ENCODE measurements at regions not wholly inside any gene's neighbourhood (a gene's known extent, or its start where the extent isn't known, plus 50 kb on each side); places are given as distances from the start of the nearest gene placed in this dataset.

- Histone ChIP-seq H3K36me3 (ENCODE audit: control insufficient read depth in 5 of 5, insufficient read depth in 5 of 5, low read length in 5 of 5) (no peaks in the 10 kb centered on the region), H3K27me3 (ENCODE audit: control insufficient read depth in 5 of 5, insufficient read depth in 4 of 5, low read length in 5 of 5) (no peaks in the 10 kb centered on the region), H3K9me3 (ENCODE audit: control insufficient read depth in 5 of 5, low read length in 5 of 5) (no peaks in the 10 kb centered on the region), H3K4me1 (ENCODE audit: control insufficient read depth in 5 of 5, insufficient read depth in 5 of 5, low read length in 5 of 5) (peaks cover 0 to 9% (median 0%) of the 10 kb centered on the region in 5 donors), H3K4me3 (ENCODE audit: low read depth in 1 of 5, low read length in 5 of 5) (no peak overlapping the region), H3K27ac (ENCODE audit: low read depth, low read length) (no peak overlapping the region), H3K9ac (ENCODE audit: low read length in 5 of 5) (no peak overlapping the region)
Measured at GRCh38 chr2:23008440-23008839, 376.5 kb upstream of the KLHL29 start.

- Histone ChIP-seq H3K4me3 (ENCODE audit: low read depth in 1 of 5, low read length in 5 of 5) (no peak overlapping the region), H3K27ac (ENCODE audit: low read depth, low read length) (no peak overlapping the region), H3K9ac (ENCODE audit: low read length in 5 of 5) (no peak overlapping the region), H3K4me1 (ENCODE audit: control insufficient read depth in 5 of 5, insufficient read depth in 5 of 5, low read length in 5 of 5) (peaks cover 0 to 9% (median 0%) of the 10 kb centered on the region in 5 donors), H3K27me3 (ENCODE audit: control insufficient read depth in 5 of 5, insufficient read depth in 4 of 5, low read length in 5 of 5) (no peaks in the 10 kb centered on the region), H3K36me3 (ENCODE audit: control insufficient read depth in 5 of 5, insufficient read depth in 5 of 5, low read length in 5 of 5) (no peaks in the 10 kb centered on the region), H3K9me3 (ENCODE audit: control insufficient read depth in 5 of 5, low read length in 5 of 5) (no peaks in the 10 kb centered on the region)
Measured at GRCh38 chr2:23008951-23009350, 376.0 kb upstream of the KLHL29 start.

GRCh38 chr2:23009545-23010149, 375.3 kb upstream of the KLHL29 start:
- Histone ChIP-seq H3K36me3 (ENCODE audit: control insufficient read depth in 5 of 5, insufficient read depth in 5 of 5, low read length in 5 of 5) (no peaks in the 10 kb centered on the region), H3K4me3 (ENCODE audit: low read depth in 1 of 5, low read length in 5 of 5) (no peak overlapping the region), H3K27ac (ENCODE audit: low read depth, low read length) (no peak overlapping the region), H3K4me1 (ENCODE audit: control insufficient read depth in 5 of 5, insufficient read depth in 5 of 5, low read length in 5 of 5) (peaks cover 0 to 9% (median 0%) of the 10 kb centered on the region in 5 donors), H3K27me3 (ENCODE audit: control insufficient read depth in 5 of 5, insufficient read depth in 4 of 5, low read length in 5 of 5) (no peaks in the 10 kb centered on the region), H3K9me3 (ENCODE audit: control insufficient read depth in 5 of 5, low read length in 5 of 5) (no peaks in the 10 kb centered on the region), H3K9ac (ENCODE audit: low read length in 5 of 5) (no peak overlapping the region)

- no peak overlapping the region for H3K27ac ChIP-seq (ENCODE audit: low read depth, low read length)
- H3K9me3 ChIP-seq (ENCODE audit: control insufficient read depth in 5 of 5, low read length in 5 of 5): no peaks in the 10 kb centered on the region
- no peak overlapping the region for H3K9ac ChIP-seq (ENCODE audit: low read length in 5 of 5)
- H3K36me3 ChIP-seq (ENCODE audit: control insufficient read depth in 5 of 5, insufficient read depth in 5 of 5, low read length in 5 of 5): no peaks in the 10 kb centered on the region
- H3K27me3 ChIP-seq (ENCODE audit: control insufficient read depth in 5 of 5, insufficient read depth in 4 of 5, low read length in 5 of 5): no peaks in the 10 kb centered on the region
- H3K4me1 ChIP-seq (ENCODE audit: control insufficient read depth in 5 of 5, insufficient read depth in 5 of 5, low read length in 5 of 5): peaks cover 0 to 9% (median 0%) of the 10 kb centered on the region in 5 donors
- H3K4me3 ChIP-seq (ENCODE audit: low read depth in 1 of 5, low read length in 5 of 5): no peak overlapping the region
Measured at GRCh38 chr2:23012499-23012898, 372.5 kb upstream of the KLHL29 start.

GRCh38 chr2:23015651-23016200, 369.3 kb upstream of the KLHL29 start:
- H3K4me3 ChIP-seq (ENCODE audit: low read depth in 1 of 5, low read length in 5 of 5): no peak overlapping the region
- H3K27ac ChIP-seq (ENCODE audit: low read depth, low read length): no peak overlapping the region
- H3K27me3 ChIP-seq (ENCODE audit: control insufficient read depth in 5 of 5, insufficient read depth in 4 of 5, low read length in 5 of 5): no peaks in the 10 kb centered on the region
- H3K4me1 ChIP-seq (ENCODE audit: control insufficient read depth in 5 of 5, insufficient read depth in 5 of 5, low read length in 5 of 5): no peaks in the 10 kb centered on the region
- H3K9ac ChIP-seq (ENCODE audit: low read length in 5 of 5): no peak overlapping the region
- no peaks in the 10 kb centered on the region for H3K36me3 ChIP-seq (ENCODE audit: control insufficient read depth in 5 of 5, insufficient read depth in 5 of 5, low read length in 5 of 5)
- no peaks in the 10 kb centered on the region for H3K9me3 ChIP-seq (ENCODE audit: control insufficient read depth in 5 of 5, low read length in 5 of 5)

GRCh38 chr2:23019476-23019875, 365.5 kb upstream of the KLHL29 start:
- H3K4me1 ChIP-seq (ENCODE audit: control insufficient read depth in 5 of 5, insufficient read depth in 5 of 5, low read length in 5 of 5): no peaks in the 10 kb centered on the region
- H3K27me3 ChIP-seq (ENCODE audit: control insufficient read depth in 5 of 5, insufficient read depth in 4 of 5, low read length in 5 of 5): no peaks in the 10 kb centered on the region
- H3K9ac ChIP-seq (ENCODE audit: low read length in 5 of 5): no peak overlapping the region
- H3K9me3 ChIP-seq (ENCODE audit: control insufficient read depth in 5 of 5, low read length in 5 of 5): no peaks in the 10 kb centered on the region
- H3K4me3 ChIP-seq (ENCODE audit: low read depth in 1 of 5, low read length in 5 of 5): no peak overlapping the region
- H3K27ac ChIP-seq (ENCODE audit: low read depth, low read length): no peak overlapping the region
- no peaks in the 10 kb centered on the region for H3K36me3 ChIP-seq (ENCODE audit: control insufficient read depth in 5 of 5, insufficient read depth in 5 of 5, low read length in 5 of 5)

- no peaks in the 10 kb centered on the region for H3K27me3 ChIP-seq (ENCODE audit: control insufficient read depth in 5 of 5, insufficient read depth in 4 of 5, low read length in 5 of 5)
Measured at GRCh38 chr2:23020659-23021058, 364.3 kb upstream of the KLHL29 start.

GRCh38 chr2:23021311-23022120, 363.5 kb upstream of the KLHL29 start:
- no peak overlapping the region for H3K4me3 ChIP-seq (ENCODE audit: low read depth in 1 of 5, low read length in 5 of 5)
- H3K27me3 ChIP-seq (ENCODE audit: control insufficient read depth in 5 of 5, insufficient read depth in 4 of 5, low read length in 5 of 5): no peaks in the 10 kb centered on the region
- H3K9me3 ChIP-seq (ENCODE audit: control insufficient read depth in 5 of 5, low read length in 5 of 5): no peaks in the 10 kb centered on the region
- H3K36me3 ChIP-seq (ENCODE audit: control insufficient read depth in 5 of 5, insufficient read depth in 5 of 5, low read length in 5 of 5): no peaks in the 10 kb centered on the region
- no peak overlapping the region for H3K27ac ChIP-seq (ENCODE audit: low read depth, low read length)
- H3K4me1 ChIP-seq (ENCODE audit: control insufficient read depth in 5 of 5, insufficient read depth in 5 of 5, low read length in 5 of 5): no peaks in the 10 kb centered on the region
- no peak overlapping the region for H3K9ac ChIP-seq (ENCODE audit: low read length in 5 of 5)

More at GRCh38 chr2:23020659-23021058, 364.3 kb upstream of the KLHL29 start:
- Histone ChIP-seq H3K27ac (ENCODE audit: low read depth, low read length) (no peak overlapping the region), H3K4me3 (ENCODE audit: low read depth in 1 of 5, low read length in 5 of 5) (no peak overlapping the region), H3K9me3 (ENCODE audit: control insufficient read depth in 5 of 5, low read length in 5 of 5) (no peaks in the 10 kb centered on the region), H3K9ac (ENCODE audit: low read length in 5 of 5) (no peak overlapping the region), H3K36me3 (ENCODE audit: control insufficient read depth in 5 of 5, insufficient read depth in 5 of 5, low read length in 5 of 5) (no peaks in the 10 kb centered on the region), H3K4me1 (ENCODE audit: control insufficient read depth in 5 of 5, insufficient read depth in 5 of 5, low read length in 5 of 5) (no peaks in the 10 kb centered on the region)

- H3K9me3 ChIP-seq (ENCODE audit: control insufficient read depth in 5 of 5, low read length in 5 of 5): no peaks in the 10 kb centered on the region
- H3K36me3 ChIP-seq (ENCODE audit: control insufficient read depth in 5 of 5, insufficient read depth in 5 of 5, low read length in 5 of 5): no peaks in the 10 kb centered on the region
- no peak overlapping the region for H3K9ac ChIP-seq (ENCODE audit: low read length in 5 of 5)
- H3K27ac ChIP-seq (ENCODE audit: low read depth, low read length): no peak overlapping the region
- H3K4me3 ChIP-seq (ENCODE audit: low read depth in 1 of 5, low read length in 5 of 5): no peak overlapping the region
- no peaks in the 10 kb centered on the region for H3K4me1 ChIP-seq (ENCODE audit: control insufficient read depth in 5 of 5, insufficient read depth in 5 of 5, low read length in 5 of 5)
- H3K27me3 ChIP-seq (ENCODE audit: control insufficient read depth in 5 of 5, insufficient read depth in 4 of 5, low read length in 5 of 5): peaks cover 0 to 3% (median 0%) of the 10 kb centered on the region in 5 donors
Measured at GRCh38 chr2:23023722-23024121, 361.3 kb upstream of the KLHL29 start.

GRCh38 chr2:23026671-23027070, 358.3 kb upstream of the KLHL29 start:
- no peak overlapping the region for H3K9ac ChIP-seq (ENCODE audit: low read length in 5 of 5)
- no peaks in the 10 kb centered on the region for H3K36me3 ChIP-seq (ENCODE audit: control insufficient read depth in 5 of 5, insufficient read depth in 5 of 5, low read length in 5 of 5)
- H3K4me3 ChIP-seq (ENCODE audit: low read depth in 1 of 5, low read length in 5 of 5): no peak overlapping the region
- H3K27ac ChIP-seq (ENCODE audit: low read depth, low read length): no peak overlapping the region
- no peaks in the 10 kb centered on the region for H3K4me1 ChIP-seq (ENCODE audit: control insufficient read depth in 5 of 5, insufficient read depth in 5 of 5, low read length in 5 of 5)
- H3K9me3 ChIP-seq (ENCODE audit: control insufficient read depth in 5 of 5, low read length in 5 of 5): no peaks in the 10 kb centered on the region
- H3K27me3 ChIP-seq (ENCODE audit: control insufficient read depth in 5 of 5, insufficient read depth in 4 of 5, low read length in 5 of 5): peaks cover 0 to 7% (median 0%) of the 10 kb centered on the region in 5 donors
